Occipital lobe (tissue), 1 donor: ENCODE measurements at regions not wholly inside any gene's neighbourhood (a gene's known extent, or its start where the extent isn't known, plus 50 kb on each side); places are given as distances from the start of the nearest gene placed in this dataset.
"Not testable (repeated sequence)": the region's sequence is repeated elsewhere in the genome, so short reads cannot be mapped to it uniquely, and the experiment has no call there.

Source experiments
- DNase-seq: peaks from one replicate; lab custom pipeline; 2025; lab: John Stamatoyannopoulos, UW

DNA sequence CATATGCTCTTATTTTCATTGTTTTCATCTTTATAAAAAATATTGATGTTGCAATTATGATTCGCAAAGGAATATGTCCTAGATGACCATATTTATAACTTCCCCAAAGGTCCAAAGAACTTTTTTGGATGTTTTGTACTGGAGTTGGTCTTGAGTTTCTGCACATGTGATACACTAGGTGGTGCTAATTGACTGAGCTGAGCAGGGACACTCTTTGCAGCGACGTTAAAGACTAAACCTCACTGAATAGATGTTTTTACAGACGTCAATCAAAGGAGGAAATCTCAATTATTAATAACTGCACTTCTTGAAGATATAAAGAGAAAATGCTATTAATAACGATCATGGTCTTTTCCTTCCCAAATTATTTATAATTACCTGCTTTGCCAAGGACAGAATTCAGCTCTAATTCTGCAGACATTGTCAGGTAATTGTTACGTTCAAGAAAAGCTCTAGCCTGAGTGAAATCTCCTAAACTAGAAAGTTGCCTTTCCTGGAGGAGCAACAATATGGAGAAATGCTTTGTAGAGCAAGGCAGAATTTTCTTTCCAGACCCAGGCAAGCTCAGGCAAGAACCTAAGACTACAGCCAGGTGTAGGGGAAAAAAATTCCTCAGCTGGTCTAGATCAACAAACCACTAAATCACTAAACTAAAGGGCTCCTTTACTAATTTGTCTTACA, 119.3 kb upstream of the RBBP8 start:
- DNase-seq = no peak

DNA sequence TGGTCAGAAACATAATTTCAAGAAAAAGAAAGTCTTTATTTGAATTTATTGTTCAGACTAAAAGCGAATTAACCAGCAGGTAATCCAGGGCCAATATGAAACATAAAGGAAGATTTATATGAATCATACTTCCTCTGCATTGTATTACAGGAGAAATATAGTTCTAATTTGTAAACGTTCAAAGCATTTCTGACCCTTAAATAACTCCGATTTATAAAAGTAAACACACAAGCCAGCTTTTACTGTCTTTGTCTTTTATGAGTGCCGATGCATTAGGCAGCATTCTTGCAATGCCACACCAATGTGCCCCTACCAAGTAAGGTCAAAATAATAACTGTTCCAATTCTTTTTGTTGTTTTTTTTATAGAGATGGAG, 118.8 kb upstream of the RBBP8 start:
- no peak for DNase-seq

DNA sequence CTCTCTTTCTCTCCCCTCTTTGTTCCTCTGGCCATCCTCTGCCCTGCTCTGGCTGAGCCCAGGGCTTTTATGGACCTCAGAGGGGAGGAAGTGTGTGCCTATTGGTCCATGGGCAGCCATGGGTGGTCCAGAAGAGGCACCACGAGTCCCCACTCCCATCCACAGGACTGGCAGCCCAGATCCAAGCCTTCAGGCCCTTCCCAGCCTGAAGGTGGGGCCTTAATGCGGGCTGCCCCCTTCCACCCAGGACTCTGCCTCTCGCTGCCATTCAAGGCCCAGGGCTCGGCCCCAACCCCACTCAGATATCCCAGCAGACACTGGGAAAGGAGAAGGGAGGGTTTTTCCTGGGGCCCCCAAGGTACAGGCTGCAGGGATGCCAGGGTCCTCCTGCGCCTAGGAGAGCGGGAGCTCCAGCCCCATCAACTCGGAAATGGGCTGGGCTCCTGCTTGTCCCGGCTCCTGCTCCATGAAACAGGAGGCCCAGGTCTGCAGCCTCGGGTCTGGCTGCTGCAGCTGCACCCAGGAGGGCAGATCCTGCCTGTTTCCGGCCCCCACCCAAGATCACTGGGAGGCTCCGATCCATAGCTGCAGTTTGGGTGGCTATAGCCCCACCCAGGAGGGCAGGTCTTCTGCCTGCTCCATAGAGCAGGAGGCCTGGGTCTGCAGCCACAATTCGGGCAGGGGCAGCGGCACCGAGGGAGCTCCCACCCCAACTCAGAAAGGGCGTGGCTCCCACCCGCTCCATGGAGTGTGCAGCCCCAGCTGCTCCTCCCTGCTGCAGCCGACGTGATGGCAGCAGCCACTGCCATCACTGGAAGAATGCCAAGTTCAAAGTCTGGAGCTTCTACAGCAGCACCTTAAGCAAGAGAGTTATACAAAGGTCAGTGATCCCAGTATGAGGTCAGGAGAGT, 116.6 kb upstream of the RBBP8 start:
- no peak for DNase-seq

DNA sequence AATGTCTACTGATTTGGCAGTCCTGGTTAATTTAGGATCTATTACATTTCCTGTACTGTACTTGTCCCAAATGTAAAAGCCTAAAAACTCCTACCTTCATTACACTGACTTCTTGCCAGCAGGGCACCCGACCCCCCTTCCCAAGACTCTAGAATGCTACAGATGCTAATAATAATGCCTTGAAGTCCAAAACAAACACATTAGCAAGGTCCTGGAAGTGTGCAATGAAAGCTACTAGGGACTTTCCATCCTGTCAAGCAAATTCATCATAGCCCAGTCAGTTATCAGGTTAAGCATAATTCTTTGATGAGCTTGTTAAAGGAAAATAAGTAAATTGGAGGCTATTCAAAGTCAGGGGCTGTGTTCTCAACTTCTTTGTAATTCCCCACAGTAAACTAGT, 115.3 kb upstream of the RBBP8 start:
- no peak for DNase-seq

DNA sequence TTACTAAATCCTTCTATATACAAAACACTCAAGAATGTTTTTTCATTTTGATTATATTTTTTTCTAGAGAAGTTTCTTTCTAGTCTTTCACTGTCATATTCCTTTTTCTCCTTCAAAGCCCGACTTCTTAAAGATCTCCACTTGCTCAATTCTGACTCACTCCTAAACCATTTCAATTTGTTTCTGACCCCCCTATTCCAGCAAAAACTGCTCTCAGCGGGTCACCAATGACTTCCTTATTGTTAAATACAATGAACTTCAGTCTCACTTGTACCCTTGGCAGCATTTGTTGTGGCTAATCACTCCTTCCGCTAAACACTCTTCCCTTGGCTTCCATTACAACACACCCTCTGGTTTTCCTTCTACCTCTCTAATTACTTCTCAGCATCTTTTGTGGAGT, 111.1 kb upstream of the RBBP8 start:
- DNase-seq = no peak

DNA sequence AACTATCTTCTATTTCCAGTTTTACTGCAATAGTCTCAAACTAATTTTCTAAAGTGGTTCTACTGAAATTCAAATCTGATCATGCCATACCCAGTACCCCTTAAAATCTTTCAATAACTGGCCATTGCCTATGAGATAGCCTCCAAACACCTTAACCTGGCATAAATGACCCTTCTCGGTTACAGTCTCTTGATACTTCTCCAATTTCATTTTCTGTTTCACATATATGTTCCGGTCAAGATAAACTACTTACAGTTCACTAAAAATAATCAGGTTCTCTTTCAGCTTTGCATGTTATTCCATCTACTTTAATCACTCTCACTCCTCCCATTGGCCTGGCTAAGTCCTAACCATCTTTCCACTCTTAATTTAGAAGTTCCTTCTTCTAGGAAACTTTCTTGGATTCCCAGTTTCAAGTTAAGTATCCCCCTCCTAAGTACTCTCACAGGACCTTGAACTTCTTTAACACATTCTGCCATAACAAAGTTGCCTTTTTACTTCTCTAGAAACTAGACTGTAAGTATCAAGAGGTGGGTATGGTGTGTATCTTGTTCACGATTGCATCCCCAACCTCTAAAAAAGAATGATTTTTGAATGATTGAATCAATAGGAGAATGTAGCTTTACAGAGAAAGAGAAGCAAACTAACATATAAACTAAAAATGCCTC, 110.2 kb upstream of the RBBP8 start:
- DNase-seq = no peak

DNA sequence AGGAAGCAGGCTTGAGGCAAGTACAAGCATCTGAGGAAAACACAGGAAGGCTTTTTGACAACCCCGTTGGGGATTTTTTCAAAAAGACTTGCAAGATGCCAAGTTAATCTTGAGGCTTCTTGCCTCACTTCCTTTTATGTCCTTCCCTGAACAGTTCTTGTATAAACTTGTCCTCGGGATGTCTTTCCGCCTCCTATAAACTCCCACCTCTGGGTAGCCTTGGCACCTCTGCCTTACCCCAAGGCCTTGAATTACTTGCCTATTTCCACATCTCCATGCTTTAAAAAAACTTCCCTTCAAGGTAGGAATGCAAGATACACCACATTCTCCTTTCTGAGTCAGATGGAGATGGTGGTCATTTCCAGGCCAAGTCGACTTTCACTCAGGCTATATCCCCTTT, 106.4 kb upstream of the RBBP8 start:
- DNase-seq = no peak

DNA sequence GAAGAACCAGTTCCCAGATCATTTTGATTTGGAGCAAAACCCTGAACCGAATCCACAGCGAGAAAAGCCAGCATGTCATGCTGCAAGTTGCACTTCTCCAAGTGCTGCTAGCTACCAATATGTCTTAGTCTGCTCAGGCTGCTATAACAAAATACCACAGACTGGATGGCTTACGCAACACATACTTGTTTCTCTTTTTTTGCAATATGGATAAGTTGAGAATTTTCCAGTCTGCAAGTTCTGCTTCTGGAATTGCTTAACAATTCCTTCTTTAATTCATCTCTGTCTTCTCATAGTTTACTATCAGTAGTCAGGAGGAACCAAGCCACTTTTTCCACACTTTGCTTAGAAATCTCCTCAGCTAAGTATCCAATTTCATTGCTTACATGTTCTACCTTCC, 105.9 kb upstream of the RBBP8 start:
- DNase-seq = no peak

DNA sequence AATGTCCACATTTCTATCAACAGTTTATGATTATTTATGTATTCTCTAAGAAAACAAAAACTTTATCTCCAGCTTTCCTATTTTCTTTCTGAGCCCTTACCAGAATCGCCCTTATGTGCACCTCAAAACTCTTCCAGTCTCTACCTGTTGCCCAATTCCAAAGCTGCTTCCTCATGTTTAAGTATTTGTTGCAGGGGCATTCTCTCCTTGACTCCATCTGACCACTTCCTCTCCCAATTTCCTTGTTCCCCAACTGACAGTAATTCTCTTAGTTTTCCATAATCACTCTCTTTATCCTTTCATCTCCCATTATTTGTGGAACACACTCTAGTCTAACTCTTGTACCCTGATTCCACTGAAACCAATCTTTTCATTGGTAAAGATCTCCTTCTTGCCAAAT, 105.4 kb upstream of the RBBP8 start:
- no peak for DNase-seq

DNA sequence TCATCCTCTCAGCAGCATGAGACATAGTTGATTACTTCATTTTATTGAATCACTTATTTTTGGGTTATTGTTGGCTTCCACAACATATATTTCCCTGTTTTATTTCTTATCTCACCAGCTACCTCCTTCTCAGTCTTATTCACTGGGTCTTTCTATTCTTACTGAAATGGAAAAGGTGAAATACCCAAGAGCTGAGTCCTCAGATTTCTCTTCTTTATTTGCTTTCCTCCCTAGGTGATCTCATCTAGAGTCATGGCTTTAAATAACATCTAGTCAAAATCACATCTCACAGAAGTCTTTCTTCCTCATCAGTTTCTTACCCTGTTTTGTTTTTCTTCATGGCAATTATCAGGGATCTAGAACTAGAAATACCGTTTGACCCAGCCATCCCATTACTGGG, 105.0 kb upstream of the RBBP8 start:
- no peak for DNase-seq

DNA sequence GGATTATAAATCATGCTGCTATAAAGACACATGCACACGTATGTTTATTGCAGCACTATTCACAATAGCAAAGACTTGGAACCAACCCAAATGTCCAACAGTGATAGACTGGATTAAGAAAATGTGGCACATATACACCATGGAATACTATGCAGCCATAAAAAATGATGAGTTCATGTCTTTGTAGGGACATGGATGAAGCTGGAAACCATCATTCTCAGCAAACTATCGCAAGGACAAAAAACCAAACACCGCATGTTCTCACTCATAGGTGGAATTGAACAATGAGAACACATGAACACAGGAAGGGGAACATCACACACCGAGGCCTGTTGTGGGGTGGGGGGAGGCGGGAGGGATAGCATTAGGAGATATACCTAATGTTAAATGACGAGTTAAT, 104.5 kb upstream of the RBBP8 start:
- DNase-seq = not testable (repeated sequence)

DNA sequence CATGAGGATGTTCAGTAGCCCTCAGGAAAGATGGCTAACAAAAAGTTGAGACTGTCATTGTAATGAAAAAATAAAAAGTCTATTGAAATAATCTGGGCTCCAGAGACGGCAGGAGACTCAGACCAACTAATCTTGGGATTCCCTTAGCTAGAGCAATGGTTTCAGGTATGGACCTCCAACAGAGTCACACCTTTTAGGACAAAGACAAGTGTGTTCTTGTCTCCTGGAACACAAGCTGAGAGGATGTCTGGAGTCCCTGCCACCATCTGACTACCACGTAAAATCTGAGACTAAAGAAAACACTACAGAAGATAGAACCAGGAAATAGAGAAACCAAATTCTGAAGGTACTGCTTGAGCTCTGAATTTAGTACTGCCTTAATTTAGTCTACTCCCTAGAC, 103.3 kb upstream of the RBBP8 start:
- no peak for DNase-seq

DNA sequence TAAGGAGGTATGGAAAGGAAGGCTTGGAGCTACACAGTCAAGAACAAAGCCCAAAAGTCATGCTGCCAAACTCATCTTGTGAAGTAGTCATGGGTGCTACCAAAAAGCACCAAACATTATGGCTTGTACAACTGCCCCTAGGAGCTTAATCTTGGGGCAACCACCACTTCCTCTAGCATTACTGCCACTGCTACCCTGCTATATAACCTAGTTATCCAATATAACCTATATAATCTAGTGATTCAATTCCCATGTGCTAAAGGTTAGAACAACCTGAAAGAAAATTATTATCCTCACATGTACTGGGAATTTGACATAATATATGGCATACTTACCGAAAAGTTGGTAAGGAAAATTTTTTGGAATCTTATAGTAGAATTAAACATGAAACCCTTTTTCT, 102.6 kb upstream of the RBBP8 start:
- DNase-seq = no peak

DNA sequence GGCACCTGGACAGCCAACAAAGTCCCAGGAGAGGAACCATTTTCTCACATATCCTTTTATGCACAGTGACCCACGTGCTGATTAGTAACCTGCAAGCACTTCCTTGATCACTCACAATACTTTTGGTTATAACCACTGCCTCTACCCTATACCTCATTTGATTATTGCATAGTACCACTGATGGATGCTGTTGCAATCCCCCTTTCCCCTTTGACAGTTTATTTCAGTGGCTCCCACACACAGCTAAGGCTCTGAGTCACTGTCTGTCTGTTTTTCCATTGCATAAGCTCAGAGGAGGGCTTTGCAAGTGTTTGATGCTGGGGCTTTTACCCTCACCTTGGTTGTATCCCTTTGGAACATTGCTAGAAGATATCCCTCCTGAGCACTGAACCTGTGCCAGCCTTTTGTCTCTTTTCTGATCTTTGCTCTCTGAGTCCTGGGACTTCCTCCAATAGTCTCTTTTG, 101.7 kb upstream of the RBBP8 start:
- no peak for DNase-seq

DNA sequence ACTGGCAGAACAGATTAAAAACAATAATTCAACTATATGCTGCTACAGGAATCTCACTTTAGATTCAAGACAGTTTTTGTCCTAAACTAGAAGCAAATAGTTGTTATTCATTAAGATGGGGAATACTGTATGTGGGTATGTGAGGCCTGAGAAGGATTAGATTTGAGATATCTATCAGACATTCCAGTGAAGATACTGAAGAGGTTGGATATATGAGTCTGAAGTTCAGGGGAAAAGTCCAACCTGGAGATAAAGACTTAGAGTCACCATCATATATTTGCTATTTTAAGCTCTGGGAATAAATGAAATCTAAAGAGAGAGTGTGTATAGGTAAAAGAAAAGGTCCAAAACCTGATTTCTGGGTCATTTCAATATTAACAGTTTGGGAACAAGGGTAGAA, 96.2 kb upstream of the RBBP8 start:
- DNase-seq = no peak

DNA sequence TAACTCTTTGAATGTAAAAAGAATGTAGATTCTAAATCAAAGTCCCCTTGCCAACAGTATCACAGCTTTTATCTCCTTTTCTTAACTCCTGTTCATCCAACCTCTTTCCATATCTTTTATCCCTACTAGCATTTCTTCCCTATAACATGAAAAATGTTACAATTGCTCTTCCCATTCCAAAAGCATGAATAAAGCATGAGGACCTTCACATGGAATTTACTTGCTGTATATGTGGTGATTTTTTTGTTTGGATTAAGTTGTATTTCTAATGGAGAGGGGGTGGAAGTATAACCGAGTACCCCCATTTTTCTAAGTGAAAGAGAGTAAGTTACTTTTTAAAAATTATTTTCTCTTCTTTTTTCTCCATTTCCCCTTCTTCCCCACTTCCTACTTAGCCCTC, 94.9 kb upstream of the RBBP8 start:
- DNase-seq = no peak

DNA sequence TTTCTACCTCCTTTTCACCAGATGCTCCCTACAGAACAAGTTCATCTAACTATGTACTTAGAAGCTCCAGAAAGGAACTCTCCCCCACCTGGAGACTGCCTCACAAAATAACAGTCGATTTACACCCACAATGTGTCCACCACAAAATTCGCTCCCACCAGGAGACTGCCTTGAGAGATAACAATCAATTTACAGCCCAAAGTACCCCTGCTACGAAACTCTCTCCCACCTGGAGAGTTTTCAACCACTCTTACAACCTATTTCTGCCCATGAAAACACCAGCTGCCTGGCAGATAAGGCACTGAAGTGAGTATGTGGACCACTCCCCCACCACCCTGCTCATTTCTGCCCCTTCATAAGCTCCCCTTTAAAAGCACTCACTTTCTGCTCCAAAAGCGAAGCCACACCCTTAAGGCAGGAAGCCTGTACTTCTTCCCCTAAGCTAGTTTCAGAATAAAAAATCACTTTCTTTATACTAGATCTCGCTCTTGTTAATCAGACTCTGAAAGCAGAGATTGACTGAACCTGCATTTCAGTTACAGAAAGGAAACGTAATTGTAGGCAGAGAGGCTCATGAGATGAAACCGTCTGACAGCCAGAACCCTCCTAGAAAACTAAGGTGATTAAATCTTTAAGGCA, 94.4 kb upstream of the RBBP8 start:
- no peak for DNase-seq

DNA sequence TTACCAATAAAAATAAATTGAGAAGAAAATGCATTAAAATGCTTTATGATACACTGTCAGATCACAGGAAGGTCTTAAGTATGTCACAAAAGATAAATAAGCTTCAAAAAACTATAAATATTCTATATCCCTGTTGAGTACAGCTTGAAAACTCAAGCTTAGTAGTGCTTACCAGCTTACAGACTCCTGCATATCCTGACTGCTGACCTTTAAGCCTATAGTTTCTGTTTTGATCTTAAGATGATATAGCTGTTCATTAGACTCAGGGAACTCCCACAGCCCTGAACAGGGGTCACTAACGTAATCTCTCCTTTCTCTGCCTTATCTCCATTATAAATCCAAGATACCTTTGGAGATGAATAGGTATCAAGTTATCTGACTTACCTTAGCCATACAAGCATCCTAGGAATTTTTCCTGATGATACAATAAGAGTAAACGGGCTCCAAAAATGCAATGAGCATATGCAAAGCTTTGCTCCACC, 93.7 kb upstream of the RBBP8 start:
- DNase-seq = no peak

DNA sequence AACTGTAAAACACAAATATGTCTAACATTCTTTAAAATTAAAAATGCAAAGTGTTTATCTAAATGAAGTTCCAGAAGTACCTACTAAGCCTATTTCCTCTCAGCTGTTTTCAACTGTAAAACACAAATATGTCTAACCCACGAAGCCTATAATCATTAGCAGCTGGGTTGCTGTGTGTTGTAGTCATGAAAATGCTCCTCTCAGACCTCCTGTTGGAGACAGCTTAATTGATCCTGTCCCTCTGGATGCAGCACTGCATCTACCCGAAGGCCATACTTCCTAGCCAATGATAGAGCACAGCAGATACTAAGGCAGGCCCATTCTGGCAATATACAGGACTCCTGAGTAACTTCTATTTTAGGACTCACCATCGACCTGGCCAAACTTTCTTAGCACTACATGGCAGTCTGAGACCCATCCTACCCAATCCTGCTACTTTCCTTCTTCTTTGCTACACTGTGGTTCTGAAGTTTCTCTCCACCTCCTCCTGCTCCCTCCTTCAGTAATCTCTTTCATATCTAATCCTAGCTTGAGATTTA, 92.5 kb upstream of the RBBP8 start:
- no peak for DNase-seq

DNA sequence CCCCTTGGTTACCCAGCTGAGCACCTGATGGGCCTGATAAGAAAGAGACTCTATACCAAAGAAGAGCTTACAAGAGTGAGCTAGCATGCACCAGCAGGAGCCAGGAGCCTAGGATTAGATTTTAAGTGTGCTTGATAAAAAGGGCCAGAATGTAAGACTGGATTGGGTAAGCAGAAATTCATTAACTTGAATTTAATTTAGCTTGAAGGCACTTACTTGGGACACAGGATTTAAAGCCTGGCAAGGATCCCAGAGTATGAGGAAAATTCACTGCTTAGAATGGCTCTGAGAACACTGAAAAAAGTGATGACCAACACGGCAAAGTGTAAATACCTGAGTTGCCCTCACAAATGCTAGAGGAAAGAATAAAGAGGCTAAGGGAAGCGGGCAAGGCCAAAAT, 91.3 kb upstream of the RBBP8 start:
- DNase-seq = no peak

DNA sequence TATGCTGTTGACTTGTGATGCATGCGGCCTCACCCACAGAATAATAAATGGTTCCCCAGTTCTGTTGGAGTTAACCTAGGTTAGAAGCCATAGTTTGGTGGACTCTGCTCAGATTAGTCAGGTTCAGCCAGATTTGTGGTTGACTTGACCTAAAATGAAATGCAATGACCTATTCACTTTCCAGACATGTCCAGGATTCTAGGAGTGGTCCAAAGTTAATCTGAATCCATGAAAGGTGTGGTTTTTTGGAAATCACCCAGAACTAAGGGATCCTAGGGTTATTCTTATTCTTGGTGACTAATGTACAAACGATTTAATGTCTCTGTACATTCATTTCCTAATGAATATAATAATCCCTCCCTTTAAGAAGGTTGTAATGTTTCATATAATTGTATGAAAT, 88.9 kb upstream of the RBBP8 start:
- no peak for DNase-seq

DNA sequence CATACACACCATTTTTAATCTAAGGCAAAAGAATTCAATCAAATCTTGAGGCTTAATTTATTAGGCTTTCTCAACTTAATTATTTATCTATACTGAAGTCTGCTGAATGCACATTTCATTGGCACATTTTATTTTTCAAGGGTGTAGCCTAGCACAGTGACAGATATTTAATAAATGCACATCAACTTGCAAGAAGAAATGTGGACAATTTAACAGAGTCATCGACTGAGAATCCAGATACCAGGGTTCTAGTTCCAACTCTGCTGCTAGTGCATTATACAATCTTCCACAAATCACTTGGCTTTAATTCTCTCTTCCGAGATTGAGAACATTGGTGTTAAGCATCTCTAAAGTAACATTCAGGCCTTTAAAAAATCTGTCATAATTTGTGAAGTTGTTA, 88.5 kb upstream of the RBBP8 start:
- DNase-seq = no peak
